IPS-18c (cell line): ENCODE measurements at regions not wholly inside any gene's neighbourhood (a gene's known extent, or its start where the extent isn't known, plus 50 kb on each side); places are given as distances from the start of the nearest gene placed in this dataset.

Experiments used
- H3K4me3 ChIP-seq: 2 replicates; pipeline ENCODE4 v1.7.0; 2013; ENCODE audit warnings: low read depth, mild to moderate bottlenecking, low read length, moderate library complexity; ENCODE audit not compliant: insufficient read depth
- H3K9me3 ChIP-seq: one replicate; pipeline ENCODE4 v1.6.1; 2013; ENCODE audit warnings: mild to moderate bottlenecking, low read length, moderate library complexity; ENCODE audit not compliant: control insufficient read depth, insufficient read depth

GRCh38 chr5:89286320-89286719, 403.3 kb upstream of the MEF2C start:
- Histone ChIP-seq H3K9me3 (no peaks in the 10 kb centered on the region), H3K4me3 (no peak overlapping the region)

GRCh38 chr5:89283728-89284493, 400.9 kb upstream of the MEF2C start:
- H3K9me3 ChIP-seq = no peaks in the 10 kb centered on the region
- no peak overlapping the region for H3K4me3 ChIP-seq

DNA sequence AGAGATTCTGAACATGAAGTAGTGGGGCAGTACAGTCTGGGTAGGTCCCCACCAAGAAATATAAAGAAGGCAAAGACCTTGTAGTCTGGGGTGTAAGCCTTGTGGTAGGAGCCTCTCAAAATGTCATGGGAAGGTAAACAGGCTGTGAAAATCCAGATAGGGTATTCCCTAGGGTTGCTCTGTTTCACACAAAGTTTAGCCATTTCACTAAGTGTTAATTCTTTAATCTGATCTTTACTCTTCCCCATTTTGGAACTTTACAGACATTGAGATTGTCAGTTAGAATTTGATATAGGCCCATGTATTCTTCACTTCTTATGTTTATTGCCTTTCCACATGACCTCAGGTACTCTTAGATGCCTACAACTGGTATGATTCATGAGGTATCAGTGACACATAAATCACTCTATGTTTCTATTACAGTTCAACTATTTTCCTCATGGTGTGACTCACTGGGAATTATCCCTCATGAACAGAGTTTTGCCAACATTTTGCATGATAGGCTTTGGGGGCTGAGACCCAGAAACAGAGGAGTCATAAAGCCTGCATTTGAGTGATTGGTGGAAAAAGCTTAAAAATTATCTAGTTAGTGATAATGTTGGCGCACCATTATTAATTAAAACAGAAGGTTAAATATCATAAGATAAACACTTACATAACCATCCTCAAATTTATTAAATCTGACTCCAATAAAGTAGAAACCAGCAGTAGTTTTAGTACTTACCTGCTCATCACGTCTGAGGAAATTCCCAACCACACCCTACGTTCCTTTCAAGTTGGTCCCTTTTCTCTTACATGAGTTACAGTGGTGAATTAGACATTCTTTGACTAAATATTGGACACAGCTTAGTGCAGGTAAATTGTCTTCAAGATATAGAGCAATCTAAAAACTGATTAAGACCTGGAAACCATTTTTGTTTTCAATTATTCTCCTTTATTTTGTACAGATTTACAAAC, 399.8 kb upstream of the MEF2C start:
- no peaks in the 10 kb centered on the region for H3K9me3 ChIP-seq

GRCh38 chr5:89281766-89282553, 399.0 kb upstream of the MEF2C start:
- no peak overlapping the region for H3K4me3 ChIP-seq
- no peaks in the 10 kb centered on the region for H3K9me3 ChIP-seq

More for the DNA sequence above, 399.8 kb upstream of the MEF2C start:
- no peak overlapping the region for H3K4me3 ChIP-seq

DNA sequence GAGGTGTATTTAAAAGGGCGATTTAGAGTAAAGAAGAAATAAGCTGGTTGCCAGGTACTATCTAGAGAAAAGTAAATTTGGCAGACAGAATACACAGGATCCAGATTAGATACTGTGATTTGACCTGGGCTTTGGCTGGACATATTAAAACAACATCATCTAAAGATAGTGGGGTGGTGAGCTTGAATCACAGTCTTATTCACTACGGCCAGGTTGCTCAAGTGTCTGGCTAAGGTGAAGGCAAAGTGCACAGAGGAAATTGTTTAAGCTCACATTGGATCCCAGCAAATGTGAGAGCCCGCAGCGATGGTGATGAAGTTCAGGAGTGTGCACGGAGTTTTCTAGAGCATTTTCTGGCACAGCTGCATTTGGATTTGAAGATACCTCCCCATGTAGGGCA, 398.2 kb upstream of the MEF2C start:
- Histone ChIP-seq H3K4me3 (no peak overlapping the region), H3K9me3 (no peaks in the 10 kb centered on the region)

GRCh38 chr5:89280103-89281037, 397.4 kb upstream of the MEF2C start:
- Histone ChIP-seq H3K4me3 (no peak overlapping the region), H3K9me3 (no peaks in the 10 kb centered on the region)

- Histone ChIP-seq H3K4me3 (no peak overlapping the region), H3K9me3 (no peaks in the 10 kb centered on the region)
Observed at GRCh38 chr5:89279391-89280036, 396.5 kb upstream of the MEF2C start.

DNA sequence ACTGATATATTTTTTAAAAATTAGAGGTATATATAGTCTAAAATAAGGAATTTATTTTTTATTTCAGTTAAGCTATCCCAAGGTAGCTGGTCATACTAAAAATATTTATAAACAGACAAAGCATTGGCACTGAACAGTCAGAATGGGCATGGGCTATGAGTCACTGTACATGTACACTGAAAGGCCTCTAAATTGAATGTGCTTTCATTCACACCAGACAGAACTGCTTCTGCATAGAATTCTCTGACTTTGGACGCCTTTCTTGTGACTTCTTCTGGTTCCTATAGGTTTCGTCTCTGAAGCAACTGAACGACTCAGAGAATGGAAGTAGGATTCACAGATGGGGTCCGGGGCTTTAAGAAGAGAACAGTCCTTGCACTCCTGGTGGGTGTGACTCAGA, 394.8 kb upstream of the MEF2C start:
- no peaks in the 10 kb centered on the region for H3K9me3 ChIP-seq

GRCh38 chr5:89276566-89277305, 393.8 kb upstream of the MEF2C start:
- H3K9me3 ChIP-seq = no peaks in the 10 kb centered on the region
- no peak overlapping the region for H3K4me3 ChIP-seq

More for the DNA sequence above, 394.8 kb upstream of the MEF2C start:
- no peak overlapping the region for H3K4me3 ChIP-seq

- Histone ChIP-seq H3K4me3 (no peak overlapping the region), H3K9me3 (no peaks in the 10 kb centered on the region)
Observed at GRCh38 chr5:89275066-89275855, 392.3 kb upstream of the MEF2C start.

DNA sequence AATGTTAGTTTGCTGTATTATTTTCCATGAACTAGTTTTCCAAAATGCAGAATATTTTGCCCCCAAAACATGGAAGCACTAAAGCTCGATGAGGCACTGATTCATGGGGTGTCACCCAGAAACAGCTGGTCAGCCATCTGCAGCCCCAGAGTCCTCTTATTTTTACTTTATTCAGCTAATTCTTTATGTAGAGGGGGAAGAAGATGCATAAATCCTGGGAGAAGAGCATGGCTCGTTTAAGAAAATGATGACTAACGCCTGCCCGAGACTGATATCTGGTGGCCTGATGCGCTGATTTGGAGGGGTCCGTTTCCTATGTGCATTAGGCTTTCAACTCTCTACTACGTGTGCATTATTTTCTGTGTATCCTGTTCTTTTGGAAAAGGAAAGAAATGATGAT, 390.3 kb upstream of the MEF2C start:
- Histone ChIP-seq H3K4me3 (no peak overlapping the region), H3K9me3 (no peaks in the 10 kb centered on the region)

- no peak overlapping the region for H3K4me3 ChIP-seq
- no peaks in the 10 kb centered on the region for H3K9me3 ChIP-seq
Observed at GRCh38 chr5:89270901-89271300, 387.9 kb upstream of the MEF2C start.

GRCh38 chr5:89269721-89270120, 386.7 kb upstream of the MEF2C start:
- Histone ChIP-seq H3K9me3 (no peaks in the 10 kb centered on the region), H3K4me3 (no peak overlapping the region)

GRCh38 chr5:89268460-89268859, 385.5 kb upstream of the MEF2C start:
- Histone ChIP-seq H3K9me3 (no peaks in the 10 kb centered on the region), H3K4me3 (no peak overlapping the region)

DNA sequence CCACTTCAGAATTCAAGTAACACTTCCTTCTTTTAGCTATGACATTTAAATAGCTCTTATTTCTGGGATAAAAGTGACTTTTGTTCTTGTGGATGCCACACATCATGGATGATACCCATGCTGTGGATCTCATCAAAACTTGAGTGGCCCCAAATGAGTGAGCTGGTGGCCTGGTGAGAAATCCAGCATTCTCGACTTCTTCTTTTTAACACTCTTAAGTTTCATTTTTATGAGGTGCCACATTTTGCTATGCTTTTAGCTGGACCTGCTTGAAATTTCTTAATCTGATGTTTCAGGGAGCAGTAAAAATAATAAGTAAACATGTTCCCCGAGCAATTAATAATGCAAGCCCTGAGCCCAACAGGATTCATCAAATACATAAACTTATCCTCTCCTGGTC, 384.8 kb upstream of the MEF2C start:
- Histone ChIP-seq H3K9me3 (no peaks in the 10 kb centered on the region), H3K4me3 (no peak overlapping the region)
